Lower leg skin (tissue), 4 donors: ENCODE measurements at regions not wholly inside any gene's neighbourhood (a gene's known extent, or its start where the extent isn't known, plus 50 kb on each side); places are given as distances from the start of the nearest gene placed in this dataset.

Source experiments
- DNase-seq, 2 donors: peaks; one replicate each; pipeline ENCODE4 v3.0.0-alpha.2; 2019; ENCODE audit warnings: low spot score in 2 of 2
- H3K4me3 ChIP-seq: fragments of 200-600 bp; sonication (generic); 2 replicates; pipeline ENCODE4 v1.5.1; 2017; ENCODE audit warnings: mild to moderate bottlenecking, low read depth; ENCODE audit not compliant: poor library complexity, severe bottlenecking
- CTCF ChIP-seq, 3 donors: fragments of 450-650 bp; IDR thresholded peaks; one replicate each; pipeline ENCODE4 v1.5.1; 2016; ENCODE audit warnings: antibody characterized with exemption in 3 of 3, mild to moderate bottlenecking in 3 of 3, moderate library complexity in 2 of 3
- POLR2A ChIP-seq, 2 donors: fragments of 450-650 bp; IDR thresholded peaks; one replicate each; pipeline ENCODE4 v1.6.1; 2016 to 2017; ENCODE audit warnings: antibody characterized with exemption in 2 of 2, mild to moderate bottlenecking in 1 of 2, moderate library complexity in 1 of 2
- WGBS, 2 donors: methylation state at CpG; one replicate each; pipeline ENCODE4 v1.1.5; 2018; 5-methylcytosine and 5-hydroxymethylcytosine counted together
- intact Hi-C: fragments of 100-400 bp; cut with DNase I; formaldehyde crosslinking; loops from one replicate; pipeline ENCODE4 v1.15.0; 2023; ENCODE audit warnings: low total_unique reads

GRCh38 chr18:51651761-51652160, 454.3 kb upstream of the MEX3C start:
- no peak for DNase-seq
- no peak overlapping the region for H3K4me3 ChIP-seq
- intact Hi-C loops = no loop called here
- 9 to 62% methylated on average over 2 of the region's 2 CpGs for WGBS, 2 donors
- TF ChIP-seq CTCF (IDR thresholded peaks at IDR 0.05) = no peak
- TF ChIP-seq POLR2A (IDR thresholded peaks at IDR 0.05) = no peak

- H3K4me3 ChIP-seq = no peak overlapping the region
- DNase-seq = no peak
- 71 to 78% methylated on average over 3 of the region's 3 CpGs for WGBS, 2 donors
- intact Hi-C loops = no loop called here
- TF ChIP-seq POLR2A (IDR thresholded peaks at IDR 0.05) (no peak), CTCF (IDR thresholded peaks at IDR 0.05) (no peak)
Observed at GRCh38 chr18:51653507-51654213, 456.2 kb upstream of the MEX3C start.

- H3K4me3 ChIP-seq = no peak overlapping the region
- no peak for DNase-seq
- intact Hi-C loops = no loop called here
- 45% methylated on average over 10 of the region's 10 CpGs for WGBS, 2 donors
- TF ChIP-seq POLR2A (IDR thresholded peaks at IDR 0.05) (no peak), CTCF (IDR thresholded peaks at IDR 0.05) (no peak)
Observed at GRCh38 chr18:51654488-51655326, 457.2 kb upstream of the MEX3C start.

- 43 to 50% methylated on average over 2 of the region's 2 CpGs for WGBS, 2 donors
- no peak for DNase-seq
- intact Hi-C loops = no loop called here
- H3K4me3 ChIP-seq = no peak overlapping the region
- TF ChIP-seq CTCF (IDR thresholded peaks at IDR 0.05) (no peak), POLR2A (IDR thresholded peaks at IDR 0.05) (no peak)
Observed at GRCh38 chr18:51655327-51655698, 457.8 kb upstream of the MEX3C start.

GRCh38 chr18:51656249-51656648, 458.8 kb upstream of the MEX3C start:
- WGBS, 2 donors = 82% methylated on average over 12 of the region's 12 CpGs
- intact Hi-C loops = no loop called here
- no peak for DNase-seq
- no peak for TF ChIP-seq POLR2A (IDR thresholded peaks at IDR 0.05)
- no peak for TF ChIP-seq CTCF (IDR thresholded peaks at IDR 0.05)
- H3K4me3 ChIP-seq = no peak overlapping the region
